ENCODE measurements at regions not wholly inside any gene's neighbourhood (a gene's known extent, or its start where the extent isn't known, plus 50 kb on each side); places are given as distances from the start of the nearest gene placed in this dataset.

GRCh38 chr9:80082213-80082612 is 510.4 kb downstream of the TLE4 start:
- Histone ChIP-seq H3K9me3 (no peaks in the 10 kb centered on the region), H3K4me3 (no peak overlapping the region), H3K4me1 (ENCODE audit: low read depth) (no peaks in the 10 kb centered on the region), H3K36me3 (ENCODE audit: low read depth) (no peaks in the 10 kb centered on the region)
- intact Hi-C loops (cut with DNase I, micrococcal nuclease): no loop called here
- TF ChIP-seq CTCF (IDR thresholded peaks at IDR 0.05): no peak
- DNase-seq: no peak
- no peak for ATAC-seq

GRCh38 chr9:80078826-80079225 is 507.1 kb downstream of the TLE4 start:
- no peak overlapping the region for H3K4me3 ChIP-seq
- ATAC-seq (no peak), DNase-seq (no peak)
- intact Hi-C loops (cut with DNase I, micrococcal nuclease): loop anchor here in 1 of 2 donors (10.0 kb wide), 1 partner anchor 314 kb away; no protein-coding TSS in a partner anchor
- H3K36me3 ChIP-seq (ENCODE audit: low read depth): no peaks in the 10 kb centered on the region
- no peaks in the 10 kb centered on the region for H3K4me1 ChIP-seq (ENCODE audit: low read depth)
- H3K9me3 ChIP-seq: no peaks in the 10 kb centered on the region
- no peak for TF ChIP-seq CTCF (IDR thresholded peaks at IDR 0.05)

- TF ChIP-seq CTCF (IDR thresholded peaks at IDR 0.05): no peak
- Histone ChIP-seq H3K9me3 (no peaks in the 10 kb centered on the region), H3K4me1 (ENCODE audit: low read depth) (no peaks in the 10 kb centered on the region), H3K36me3 (ENCODE audit: low read depth) (no peaks in the 10 kb centered on the region), H3K4me3 (no peak overlapping the region)
- intact Hi-C loops (cut with DNase I, micrococcal nuclease): loop anchor here in 1 of 2 donors (10.0 kb wide), 1 partner anchor 312 kb away; no protein-coding TSS in a partner anchor
- no peak for DNase-seq
- no peak for ATAC-seq
Observed at GRCh38 chr9:80077059-80077458, 505.3 kb downstream of the TLE4 start.

- TF ChIP-seq CTCF (IDR thresholded peaks at IDR 0.05): no peak
- H3K4me1 ChIP-seq (ENCODE audit: low read depth): no peaks in the 10 kb centered on the region
- DNase-seq (no peak), ATAC-seq (no peak)
- no peaks in the 10 kb centered on the region for H3K9me3 ChIP-seq
- no peaks in the 10 kb centered on the region for H3K36me3 ChIP-seq (ENCODE audit: low read depth)
- no peak overlapping the region for H3K4me3 ChIP-seq
- intact Hi-C loops (cut with DNase I, micrococcal nuclease): loop anchor here in 1 of 2 donors (10.0 kb wide), 1 partner anchor 311 kb away; no protein-coding TSS in a partner anchor
Observed at GRCh38 chr9:80076162-80076561, 504.4 kb downstream of the TLE4 start.

- no peak for TF ChIP-seq CTCF (IDR thresholded peaks at IDR 0.05)
- H3K36me3 ChIP-seq (ENCODE audit: low read depth): no peaks in the 10 kb centered on the region
- H3K4me3 ChIP-seq: no peak overlapping the region
- H3K9me3 ChIP-seq: no peaks in the 10 kb centered on the region
- H3K4me1 ChIP-seq (ENCODE audit: low read depth): no peaks in the 10 kb centered on the region
- no peak for ATAC-seq
- intact Hi-C loops (cut with DNase I, micrococcal nuclease): loop anchor here in 1 of 2 donors (10.0 kb wide), 1 partner anchor 310 kb away; no protein-coding TSS in a partner anchor
- DNase-seq: no peak
Observed at GRCh38 chr9:80074439-80074838, 502.7 kb downstream of the TLE4 start.

DNA sequence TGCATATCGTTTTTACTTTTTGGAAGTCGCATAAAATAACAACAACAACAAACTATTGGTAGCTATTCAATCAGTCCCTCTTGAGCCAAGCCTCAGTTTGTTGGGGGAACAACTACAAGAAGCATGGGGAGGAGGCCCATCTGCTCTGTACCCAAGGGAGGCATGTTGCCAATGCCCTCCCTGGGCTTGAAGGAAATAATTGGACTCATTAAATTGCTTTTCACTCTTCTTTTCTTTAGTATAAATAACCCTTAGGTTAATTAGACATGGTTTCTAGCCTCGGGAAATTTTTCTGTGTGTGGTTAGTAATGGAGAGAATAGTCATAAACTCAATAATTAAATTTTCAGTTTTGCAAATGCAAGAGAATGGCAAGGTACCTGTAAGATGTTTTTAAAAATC is 500.7 kb downstream of the TLE4 start:
- H3K4me3 ChIP-seq: no peak overlapping the region
- H3K4me1 ChIP-seq (ENCODE audit: low read depth): no peaks in the 10 kb centered on the region
- DNase-seq (no peak), ATAC-seq (no peak)
- intact Hi-C loops (cut with DNase I, micrococcal nuclease): loop anchor here in 1 of 2 donors (10.0 kb wide), 1 partner anchor 308 kb away; no protein-coding TSS in a partner anchor
- H3K9me3 ChIP-seq: no peaks in the 10 kb centered on the region
- no peak for TF ChIP-seq CTCF (IDR thresholded peaks at IDR 0.05)
- H3K36me3 ChIP-seq (ENCODE audit: low read depth): no peaks in the 10 kb centered on the region
